GM23338 (cell line): ENCODE measurements at regions not wholly inside any gene's neighbourhood (a gene's known extent, or its start where the extent isn't known, plus 50 kb on each side); places are given as distances from the start of the nearest gene placed in this dataset.

ENCODE experiments used
- CREB1 ChIP-seq: fragments of 250-450 bp; sonication (Bioruptor Pico); IDR thresholded peaks from 2 replicates; pipeline ENCODE4 v1.5.0; 2020; ENCODE audit warnings: low read depth, mild to moderate bottlenecking, moderate library complexity
- EZH2 ChIP-seq: fragments of 200-600 bp; sonication (generic); IDR thresholded peaks from one replicate; pipeline ENCODE4 v1.8.0; 2017; ENCODE audit warnings: antibody characterized with exemption, mild to moderate bottlenecking, low read depth; ENCODE audit not compliant: unreplicated experiment
- EZH2phosphoT487 ChIP-seq: fragments of 200-600 bp; sonication (generic); IDR thresholded peaks from one replicate; pipeline ENCODE4 v1.8.1; 2018; ENCODE audit warnings: antibody characterized with exemption; ENCODE audit not compliant: unreplicated experiment
- JUNB ChIP-seq: IDR thresholded peaks from one replicate; pipeline ENCODE4 v1.6.1; 2016; ENCODE audit warnings: antibody characterized with exemption; ENCODE audit not compliant: unreplicated experiment
- POLR2AphosphoS5 ChIP-seq: IDR thresholded peaks from 2 replicates; pipeline ENCODE4 v1.6.1; 2016; ENCODE audit warnings: antibody characterized with exemption, low read depth
- REST ChIP-seq: IDR thresholded peaks from one replicate; pipeline ENCODE4 v1.6.1; 2018; ENCODE audit warnings: antibody characterized with exemption; ENCODE audit not compliant: unreplicated experiment
- ZNF114 ChIP-seq: fragments of 250-450 bp; sonication (Bioruptor Pico); IDR thresholded peaks from 2 replicates; pipeline ENCODE4 v1.5.0; 2020; ENCODE audit warnings: mild to moderate bottlenecking, moderate library complexity
- TF ChIP-seq, protein P1 (sequence below), 2 experiments: fragments of 200-600 bp in 1 of 2; sonication (generic) in 1 of 2; conservative IDR thresholded peaks; 2 replicates each; pipeline versions ENCODE4 v1.5.1 to v1.6.1; 2016 to 2017; ENCODE audit warnings: antibody characterized with exemption in 2 of 2, low read depth in 2 of 2, mild to moderate bottlenecking in 2 of 2, moderate library complexity in 1 of 2
- TF ChIP-seq, protein P2 (sequence below): IDR thresholded peaks from 2 replicates; pipeline ENCODE4 v1.6.1; 2016; ENCODE audit warnings: antibody characterized with exemption

- TF ChIP-seq, protein P1, sequence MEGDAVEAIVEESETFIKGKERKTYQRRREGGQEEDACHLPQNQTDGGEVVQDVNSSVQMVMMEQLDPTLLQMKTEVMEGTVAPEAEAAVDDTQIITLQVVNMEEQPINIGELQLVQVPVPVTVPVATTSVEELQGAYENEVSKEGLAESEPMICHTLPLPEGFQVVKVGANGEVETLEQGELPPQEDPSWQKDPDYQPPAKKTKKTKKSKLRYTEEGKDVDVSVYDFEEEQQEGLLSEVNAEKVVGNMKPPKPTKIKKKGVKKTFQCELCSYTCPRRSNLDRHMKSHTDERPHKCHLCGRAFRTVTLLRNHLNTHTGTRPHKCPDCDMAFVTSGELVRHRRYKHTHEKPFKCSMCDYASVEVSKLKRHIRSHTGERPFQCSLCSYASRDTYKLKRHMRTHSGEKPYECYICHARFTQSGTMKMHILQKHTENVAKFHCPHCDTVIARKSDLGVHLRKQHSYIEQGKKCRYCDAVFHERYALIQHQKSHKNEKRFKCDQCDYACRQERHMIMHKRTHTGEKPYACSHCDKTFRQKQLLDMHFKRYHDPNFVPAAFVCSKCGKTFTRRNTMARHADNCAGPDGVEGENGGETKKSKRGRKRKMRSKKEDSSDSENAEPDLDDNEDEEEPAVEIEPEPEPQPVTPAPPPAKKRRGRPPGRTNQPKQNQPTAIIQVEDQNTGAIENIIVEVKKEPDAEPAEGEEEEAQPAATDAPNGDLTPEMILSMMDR (conservative IDR thresholded peaks at IDR 0.05; ENCODE audit: low read depth in 2 of 2), result no peak
- TF ChIP-seq POLR2AphosphoS5 (no peak), EZH2 (no peak), EZH2phosphoT487 (no peak), REST (no peak), CREB1 (no peak), JUNB (no peak), ZNF114 (CRISPR knock-in tag) (no peak)
- TF ChIP-seq, protein P2, sequence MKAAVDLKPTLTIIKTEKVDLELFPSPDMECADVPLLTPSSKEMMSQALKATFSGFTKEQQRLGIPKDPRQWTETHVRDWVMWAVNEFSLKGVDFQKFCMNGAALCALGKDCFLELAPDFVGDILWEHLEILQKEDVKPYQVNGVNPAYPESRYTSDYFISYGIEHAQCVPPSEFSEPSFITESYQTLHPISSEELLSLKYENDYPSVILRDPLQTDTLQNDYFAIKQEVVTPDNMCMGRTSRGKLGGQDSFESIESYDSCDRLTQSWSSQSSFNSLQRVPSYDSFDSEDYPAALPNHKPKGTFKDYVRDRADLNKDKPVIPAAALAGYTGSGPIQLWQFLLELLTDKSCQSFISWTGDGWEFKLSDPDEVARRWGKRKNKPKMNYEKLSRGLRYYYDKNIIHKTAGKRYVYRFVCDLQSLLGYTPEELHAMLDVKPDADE, result no peak
Observed at GRCh38 chr1:199727682-199728081, 299.8 kb upstream of the NR5A2 start.
